ENCODE measurements at regions not wholly inside any gene's neighbourhood (a gene's known extent, or its start where the extent isn't known, plus 50 kb on each side); places are given as distances from the start of the nearest gene placed in this dataset.
"Not testable (repeated sequence)": the region's sequence is repeated elsewhere in the genome, so short reads cannot be mapped to it uniquely, and the experiment has no call there.

GRCh38 chr1:157269656-157270375, 131.6 kb upstream of the ETV3 start:
- Histone ChIP-seq H3K4me3 (ENCODE audit: low read length) (no peak overlapping the region), H3K36me3 (ENCODE audit: control insufficient read depth, insufficient read depth, low read length) (no peaks in the 10 kb centered on the region), H3K27ac (ENCODE audit: low read length) (no peak overlapping the region), H3K4me1 (ENCODE audit: control insufficient read depth, insufficient read depth, low read length) (peaks cover 11% of the 10 kb centered on the region), H3K9me3 (ENCODE audit: control insufficient read depth, insufficient read depth, low read length) (no peaks in the 10 kb centered on the region), H3K27me3 (ENCODE audit: control insufficient read depth, insufficient read depth, low read length) (no peaks in the 10 kb centered on the region)
- Mint-ChIP-seq H3K4me3 (no peak overlapping the region), H3K9me3 (no peaks in the 10 kb centered on the region), H3K4me1 (no peaks in the 10 kb centered on the region), H3K27me3 (ENCODE audit: low read depth in 2 of 2) (peaks cover 15 to 18% of the 10 kb centered on the region in 2 donors), H3K27ac (no peak overlapping the region), H3K36me3 (no peaks in the 10 kb centered on the region)
- 52% methylated on average over 6 of the region's 6 CpGs for WGBS (ENCODE audit: insufficient coverage)
- intact Hi-C loops (cut with micrococcal nuclease): no loop called here
- ATAC-seq: no peak
- TF ChIP-seq CTCF (IDR thresholded peaks at IDR 0.05): no peak
- no peak for DNase-seq

DNA sequence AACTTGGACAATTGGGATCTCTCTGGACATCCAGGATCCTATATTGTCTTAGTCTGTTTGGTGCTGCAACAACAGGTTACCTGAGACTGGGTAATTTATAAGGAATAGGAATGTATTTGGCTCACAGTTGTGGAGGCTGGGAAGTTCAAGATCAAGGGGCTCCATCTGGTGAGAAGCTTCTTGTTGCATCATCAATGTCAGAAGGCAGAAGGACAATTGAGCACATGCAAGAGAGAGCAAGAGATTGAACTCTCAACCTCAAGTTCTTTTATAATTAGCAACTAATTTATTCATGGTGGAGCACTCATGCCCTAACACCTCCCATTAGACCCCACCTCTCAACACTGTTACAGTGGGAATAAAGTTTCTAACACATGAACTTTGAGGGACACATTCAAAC, 124.7 kb upstream of the ETV3 start:
- no peak for DNase-seq
- intact Hi-C loops (cut with micrococcal nuclease): no loop called here
- H3K4me3 Mint-ChIP-seq: no peak overlapping the region
- peaks cover 2% of the 10 kb centered on the region for H3K27me3 ChIP-seq (ENCODE audit: control insufficient read depth, insufficient read depth, low read length)
- H3K4me3 ChIP-seq (ENCODE audit: low read length): no peak overlapping the region
- no peak for ATAC-seq
- TF ChIP-seq CTCF (IDR thresholded peaks at IDR 0.05): no peak
- H3K27ac ChIP-seq (ENCODE audit: low read length): no peak overlapping the region
- no peaks in the 10 kb centered on the region for H3K4me1 Mint-ChIP-seq
- H3K27ac Mint-ChIP-seq: no peak overlapping the region
- H3K9me3 ChIP-seq (ENCODE audit: control insufficient read depth, insufficient read depth, low read length): no peaks in the 10 kb centered on the region
- H3K4me1 ChIP-seq (ENCODE audit: control insufficient read depth, insufficient read depth, low read length): no peaks in the 10 kb centered on the region
- peaks cover 17 to 37% of the 10 kb centered on the region in 2 donors for H3K27me3 Mint-ChIP-seq (ENCODE audit: low read depth in 2 of 2)
- no peaks in the 10 kb centered on the region for H3K36me3 ChIP-seq (ENCODE audit: control insufficient read depth, insufficient read depth, low read length)
- no peaks in the 10 kb centered on the region for H3K9me3 Mint-ChIP-seq
- H3K36me3 Mint-ChIP-seq: no peaks in the 10 kb centered on the region

GRCh38 chr1:157262422-157262821, 124.2 kb upstream of the ETV3 start:
- Mint-ChIP-seq H3K27me3 (ENCODE audit: low read depth in 2 of 2) (peaks cover 17 to 32% of the 10 kb centered on the region in 2 donors), H3K9me3 (no peaks in the 10 kb centered on the region), H3K36me3 (no peaks in the 10 kb centered on the region), H3K4me1 (no peaks in the 10 kb centered on the region), H3K4me3 (no peak overlapping the region), H3K27ac (no peak overlapping the region)
- Histone ChIP-seq H3K4me3 (ENCODE audit: low read length) (no peak overlapping the region), H3K9me3 (ENCODE audit: control insufficient read depth, insufficient read depth, low read length) (no peaks in the 10 kb centered on the region), H3K27me3 (ENCODE audit: control insufficient read depth, insufficient read depth, low read length) (peaks cover 2% of the 10 kb centered on the region), H3K4me1 (ENCODE audit: control insufficient read depth, insufficient read depth, low read length) (no peaks in the 10 kb centered on the region), H3K27ac (ENCODE audit: low read length) (no peak overlapping the region), H3K36me3 (ENCODE audit: control insufficient read depth, insufficient read depth, low read length) (no peaks in the 10 kb centered on the region)
- no peak for TF ChIP-seq CTCF (IDR thresholded peaks at IDR 0.05)
- WGBS (ENCODE audit: insufficient coverage): 83% methylated on average over 2 of the region's 2 CpGs
- ATAC-seq (no peak), DNase-seq (no peak)
- intact Hi-C loops (cut with micrococcal nuclease): no loop called here

GRCh38 chr1:157255891-157256290, 117.7 kb upstream of the ETV3 start:
- H3K27ac ChIP-seq (ENCODE audit: low read length); H3K9me3 Mint-ChIP-seq; H3K4me3 ChIP-seq (ENCODE audit: low read length); H3K4me1 ChIP-seq (ENCODE audit: control insufficient read depth, insufficient read depth, low read length); H3K9me3 ChIP-seq (ENCODE audit: control insufficient read depth, insufficient read depth, low read length); H3K27me3 ChIP-seq (ENCODE audit: control insufficient read depth, insufficient read depth, low read length); H3K4me3 Mint-ChIP-seq; intact Hi-C loops (cut with micrococcal nuclease); ATAC-seq; H3K4me1 Mint-ChIP-seq; H3K36me3 Mint-ChIP-seq; H3K27ac Mint-ChIP-seq; H3K36me3 ChIP-seq (ENCODE audit: control insufficient read depth, insufficient read depth, low read length); DNase-seq: not testable (repeated sequence)
- peaks cover 21 to 56% of the 10 kb centered on the region in 2 donors for H3K27me3 Mint-ChIP-seq (ENCODE audit: low read depth in 2 of 2)
- WGBS (ENCODE audit: insufficient coverage): no CpG with 5 or more reads among the region's 3 CpGs

DNA sequence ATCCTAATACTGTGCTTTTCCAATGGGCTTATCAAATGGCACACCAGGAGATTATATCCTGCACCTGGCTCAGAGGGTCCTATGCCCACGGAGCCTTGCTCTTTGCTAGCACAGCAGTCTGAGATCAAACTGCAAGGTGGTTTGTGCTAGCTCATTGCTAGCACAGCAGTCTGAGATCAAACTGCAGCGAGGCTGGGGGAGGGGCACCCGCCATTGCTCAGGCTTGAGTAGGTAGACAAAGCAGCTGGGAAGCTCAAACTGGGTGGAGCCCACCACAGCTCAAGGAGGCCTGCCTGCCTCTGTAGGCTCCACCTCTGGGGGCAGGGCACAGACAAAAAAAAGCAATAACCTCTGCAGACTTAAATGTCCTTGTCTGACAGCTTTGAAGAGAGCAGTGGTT, 116.0 kb upstream of the ETV3 start:
- H3K36me3 ChIP-seq (ENCODE audit: control insufficient read depth, insufficient read depth, low read length); ATAC-seq; H3K4me1 ChIP-seq (ENCODE audit: control insufficient read depth, insufficient read depth, low read length); DNase-seq; H3K27me3 ChIP-seq (ENCODE audit: control insufficient read depth, insufficient read depth, low read length); H3K9me3 ChIP-seq (ENCODE audit: control insufficient read depth, insufficient read depth, low read length); H3K4me3 ChIP-seq (ENCODE audit: low read length); H3K4me1 Mint-ChIP-seq; H3K9me3 Mint-ChIP-seq; H3K4me3 Mint-ChIP-seq; H3K27ac Mint-ChIP-seq; H3K27ac ChIP-seq (ENCODE audit: low read length); H3K36me3 Mint-ChIP-seq; intact Hi-C loops (cut with micrococcal nuclease): not testable (repeated sequence)
- WGBS (ENCODE audit: insufficient coverage): 89% methylated on average over 3 of the region's 3 CpGs
- H3K27me3 Mint-ChIP-seq (ENCODE audit: low read depth in 2 of 2): peaks cover 17 to 47% of the 10 kb centered on the region in 2 donors
